Esophagus squamous epithelium (tissue), 5 donors: ENCODE measurements at regions not wholly inside any gene's neighbourhood (a gene's known extent, or its start where the extent isn't known, plus 50 kb on each side); places are given as distances from the start of the nearest gene placed in this dataset.

Experiments used
- DNase-seq: peaks from one replicate; lab custom pipeline; 2025; lab: John Stamatoyannopoulos, UW
- H3K27ac ChIP-seq, 4 donors: fragments of 200-600 bp; sonication (generic); one replicate each; pipeline ENCODE4 v1.5.1; 2016 to 2019; ENCODE audit warnings: mild to moderate bottlenecking in 1 of 4
- H3K27me3 ChIP-seq, 4 donors: fragments of 200-600 bp; sonication (generic); 1 replicate in 3 of 4; 2 replicates in 1 of 4; pipeline versions ENCODE4 v1.5.1 to v1.6.0; 2017 to 2021; ENCODE audit warnings: antibody characterized with exemption in 1 of 4
- H3K36me3 ChIP-seq, 3 donors: fragments of 200-600 bp; sonication (generic); one replicate each; pipeline ENCODE4 v1.5.1; 2016 to 2019
- H3K4me1 ChIP-seq, 3 donors: fragments of 200-600 bp; sonication (generic); one replicate each; pipeline ENCODE4 v1.5.1; 2017 to 2019
- H3K4me3 ChIP-seq, 4 donors: fragments of 200-600 bp; sonication (generic); 1 replicate in 3 of 4; 2 replicates in 1 of 4; pipeline ENCODE4 v1.5.1; 2016 to 2019; ENCODE audit warnings: mild to moderate bottlenecking in 2 of 4, moderate library complexity in 1 of 4
- H3K9me3 ChIP-seq, 3 donors: fragments of 200-600 bp; sonication (generic); one replicate each; pipeline ENCODE4 v1.5.1; 2016 to 2019
- POLR2A ChIP-seq, 4 donors: fragments of 450-650 bp; IDR thresholded peaks; one replicate each; pipeline ENCODE4 v1.6.1; 2017; ENCODE audit warnings: antibody characterized with exemption in 4 of 4, mild to moderate bottlenecking in 4 of 4, moderate library complexity in 3 of 4
- WGBS, 2 donors: methylation state at CpG; one replicate each; pipeline ENCODE4 v1.1.5; 2018; 5-methylcytosine and 5-hydroxymethylcytosine counted together
- intact Hi-C: fragments of 100-400 bp; cut with DNase I; formaldehyde crosslinking; loops from one replicate; pipeline ENCODE4 v1.15.0; 2022
- TF ChIP-seq, protein P1 (sequence below), 6 experiments: fragments of 450-650 bp in 4 of 6; fragments of 200-600 bp in 2 of 6; sonication (generic) in 2 of 6; IDR thresholded peaks; one replicate each; pipeline ENCODE4 v1.5.1; 2016 to 2019; ENCODE audit warnings: antibody characterized with exemption in 6 of 6, mild to moderate bottlenecking in 4 of 6, moderate library complexity in 4 of 6
- donor health status: DM: yes; HTN: yes; CAD: no.

DNA sequence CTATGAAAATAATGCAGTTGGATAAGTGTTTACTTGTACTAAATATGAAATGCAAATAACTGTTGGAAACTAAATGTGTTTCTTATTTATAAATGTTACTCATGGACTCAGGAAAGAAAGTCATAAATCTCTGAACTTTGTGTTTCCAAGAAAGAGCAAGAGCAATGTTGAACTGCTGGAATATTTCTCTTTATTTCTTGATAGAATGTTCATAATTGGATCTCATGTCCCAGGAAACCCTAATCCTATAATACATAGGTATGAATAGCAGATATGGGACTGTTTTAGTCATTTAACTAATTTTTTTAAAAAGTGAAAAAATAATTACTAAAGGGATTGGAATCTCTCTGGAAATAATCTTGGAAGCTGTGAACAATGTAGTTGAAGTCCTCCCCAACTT lies 245.0 kb upstream of the ACTBL2 start:
- no peak overlapping the region for H3K27ac ChIP-seq
- H3K36me3 ChIP-seq = no peaks in the 10 kb centered on the region
- TF ChIP-seq POLR2A (IDR thresholded peaks at IDR 0.05) = no peak
- TF ChIP-seq, protein P1, sequence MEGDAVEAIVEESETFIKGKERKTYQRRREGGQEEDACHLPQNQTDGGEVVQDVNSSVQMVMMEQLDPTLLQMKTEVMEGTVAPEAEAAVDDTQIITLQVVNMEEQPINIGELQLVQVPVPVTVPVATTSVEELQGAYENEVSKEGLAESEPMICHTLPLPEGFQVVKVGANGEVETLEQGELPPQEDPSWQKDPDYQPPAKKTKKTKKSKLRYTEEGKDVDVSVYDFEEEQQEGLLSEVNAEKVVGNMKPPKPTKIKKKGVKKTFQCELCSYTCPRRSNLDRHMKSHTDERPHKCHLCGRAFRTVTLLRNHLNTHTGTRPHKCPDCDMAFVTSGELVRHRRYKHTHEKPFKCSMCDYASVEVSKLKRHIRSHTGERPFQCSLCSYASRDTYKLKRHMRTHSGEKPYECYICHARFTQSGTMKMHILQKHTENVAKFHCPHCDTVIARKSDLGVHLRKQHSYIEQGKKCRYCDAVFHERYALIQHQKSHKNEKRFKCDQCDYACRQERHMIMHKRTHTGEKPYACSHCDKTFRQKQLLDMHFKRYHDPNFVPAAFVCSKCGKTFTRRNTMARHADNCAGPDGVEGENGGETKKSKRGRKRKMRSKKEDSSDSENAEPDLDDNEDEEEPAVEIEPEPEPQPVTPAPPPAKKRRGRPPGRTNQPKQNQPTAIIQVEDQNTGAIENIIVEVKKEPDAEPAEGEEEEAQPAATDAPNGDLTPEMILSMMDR (IDR thresholded peaks at IDR 0.05) = no peak

DNA sequence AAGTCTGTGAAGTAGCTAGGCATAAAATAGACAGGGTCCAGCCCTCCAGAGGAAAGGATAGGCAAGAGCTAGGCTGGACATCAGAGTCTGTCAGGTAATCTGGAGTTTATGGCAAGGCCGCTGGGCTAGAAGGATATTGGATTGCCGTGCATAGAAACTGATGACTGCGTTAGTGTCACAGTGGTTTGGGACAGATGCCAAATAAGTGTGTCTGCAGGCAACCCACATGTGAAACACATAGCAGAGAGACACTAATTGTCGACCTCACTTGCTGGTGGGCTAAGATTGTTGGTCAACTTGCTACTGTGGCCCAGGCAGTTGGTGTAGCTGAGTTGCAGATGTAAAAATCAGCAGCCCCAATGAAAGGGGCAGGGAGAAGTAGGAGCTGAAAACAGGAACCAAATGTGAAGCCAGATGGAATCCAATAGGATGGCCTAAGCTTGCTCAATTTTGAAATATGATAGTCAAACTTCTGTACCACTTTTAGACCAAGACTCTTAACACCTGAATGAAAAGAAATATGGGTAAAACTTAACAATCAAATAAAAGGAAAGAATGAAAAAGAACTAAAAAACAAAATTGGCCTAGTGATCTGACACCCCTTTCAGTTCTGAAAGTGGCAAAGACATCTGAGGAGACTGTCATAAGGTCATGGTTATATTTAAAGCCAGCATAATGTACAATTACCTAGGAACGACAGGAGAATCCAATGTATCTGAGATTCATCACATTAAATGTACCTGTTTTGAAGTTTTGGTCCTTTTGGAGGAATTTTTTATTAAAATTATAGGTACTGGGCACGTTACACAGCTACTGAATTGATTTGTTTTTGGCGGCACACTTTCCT lies 243.3 kb upstream of the ACTBL2 start:
- Histone ChIP-seq H3K27ac (no peak overlapping the region), H3K36me3 (no peaks in the 10 kb centered on the region), H3K27me3 (no peaks in the 10 kb centered on the region), H3K9me3 (peaks cover 0 to 5% (median 0%) of the 10 kb centered on the region in 3 donors), H3K4me3 (no peak overlapping the region), H3K4me1 (no peaks in the 10 kb centered on the region)
- WGBS, 2 donors = 81 to 82% methylated on average over 7 of the region's 7 CpGs
- no peak for TF ChIP-seq POLR2A (IDR thresholded peaks at IDR 0.05)
- TF ChIP-seq, protein P1 (IDR thresholded peaks at IDR 0.05) = no peak
- intact Hi-C loops = no loop called here
- DNase-seq = no peak

More for the DNA sequence above, 245.0 kb upstream of the ACTBL2 start:
- Histone ChIP-seq H3K4me3 (no peak overlapping the region), H3K4me1 (no peaks in the 10 kb centered on the region), H3K9me3 (peaks cover 0 to 5% (median 0%) of the 10 kb centered on the region in 3 donors), H3K27me3 (no peaks in the 10 kb centered on the region)
- intact Hi-C loops = no loop called here
- no peak for DNase-seq

DNA sequence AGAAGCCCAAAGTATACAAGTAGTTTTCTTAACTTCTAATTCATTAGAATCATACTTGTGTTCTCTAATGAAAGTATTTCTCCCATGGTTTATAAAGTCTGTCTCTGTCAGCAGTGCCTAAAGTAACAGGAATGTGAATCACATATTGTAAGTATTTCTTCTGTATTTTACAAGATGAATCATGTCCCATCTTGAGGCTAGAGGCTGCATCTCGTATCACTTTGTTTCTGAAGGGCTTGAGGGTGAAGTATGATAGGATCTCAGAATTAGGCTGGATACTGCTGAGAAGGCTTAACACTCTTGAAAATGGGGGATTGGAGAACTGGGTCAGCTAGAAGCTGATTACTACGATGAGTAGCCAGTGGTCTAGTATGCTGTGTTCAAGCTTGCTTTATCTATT lies 242.2 kb upstream of the ACTBL2 start:
- Histone ChIP-seq H3K9me3 (peaks cover 0 to 5% (median 0%) of the 10 kb centered on the region in 3 donors), H3K4me3 (no peak overlapping the region), H3K36me3 (no peaks in the 10 kb centered on the region), H3K4me1 (no peaks in the 10 kb centered on the region), H3K27ac (no peak overlapping the region), H3K27me3 (no peaks in the 10 kb centered on the region)
- TF ChIP-seq, protein P1 (IDR thresholded peaks at IDR 0.05) = no peak
- no peak for TF ChIP-seq POLR2A (IDR thresholded peaks at IDR 0.05)
- intact Hi-C loops = no loop called here
- no peak for DNase-seq
- WGBS, 2 donors = 53 to 73% methylated on average over 2 of the region's 2 CpGs

DNA sequence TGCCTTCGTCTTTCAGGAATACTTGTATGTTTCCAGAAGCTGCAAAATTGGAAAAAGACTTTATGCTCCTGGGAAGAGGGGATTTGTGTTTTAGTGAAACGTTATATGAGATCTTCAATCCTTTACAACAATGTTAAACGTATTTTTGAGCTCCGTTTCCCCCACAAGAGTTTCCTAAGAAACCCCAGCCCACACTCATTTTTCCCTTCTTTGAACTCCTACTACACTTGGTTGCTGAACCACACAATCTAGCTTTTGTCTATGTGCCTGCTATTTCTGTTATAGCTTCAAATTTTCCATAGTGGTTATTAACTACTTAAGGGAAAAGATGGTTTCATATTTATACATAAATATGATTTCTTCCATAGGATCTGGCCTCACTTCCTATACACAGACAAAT lies 238.6 kb upstream of the ACTBL2 start:
- DNase-seq = no peak
- no peak overlapping the region for H3K4me3 ChIP-seq
- H3K4me1 ChIP-seq = no peaks in the 10 kb centered on the region
- no peaks in the 10 kb centered on the region for H3K9me3 ChIP-seq
- 70 to 84% methylated on average over 4 of the region's 4 CpGs for WGBS, 2 donors
- H3K27ac ChIP-seq = no peak overlapping the region
- intact Hi-C loops = no loop called here
- TF ChIP-seq, protein P1 (IDR thresholded peaks at IDR 0.05) = no peak
- no peak for TF ChIP-seq POLR2A (IDR thresholded peaks at IDR 0.05)
- no peaks in the 10 kb centered on the region for H3K27me3 ChIP-seq
- H3K36me3 ChIP-seq = no peaks in the 10 kb centered on the region

DNA sequence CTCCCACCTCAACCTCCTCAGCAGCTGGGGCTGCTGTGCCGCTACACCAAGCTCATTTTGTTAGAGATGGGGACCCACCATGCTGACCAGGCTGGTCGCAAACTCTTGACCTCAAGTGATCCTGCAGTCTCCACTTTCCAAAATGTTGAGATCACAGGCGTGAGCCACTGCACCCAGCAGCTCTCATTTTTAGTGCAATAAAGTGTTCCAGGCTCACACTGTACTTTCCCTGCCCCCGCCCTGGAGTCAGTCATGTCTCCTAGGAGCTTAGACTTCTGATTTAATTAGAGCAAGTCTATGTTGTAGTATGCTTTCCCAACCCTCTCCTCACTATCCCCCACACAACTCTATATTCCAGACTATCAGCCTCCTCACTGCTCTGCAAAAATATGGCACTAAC lies 238.0 kb upstream of the ACTBL2 start:
- Histone ChIP-seq H3K4me3 (no peak overlapping the region), H3K4me1 (no peaks in the 10 kb centered on the region), H3K27ac (no peak overlapping the region), H3K36me3 (no peaks in the 10 kb centered on the region), H3K9me3 (no peaks in the 10 kb centered on the region), H3K27me3 (no peaks in the 10 kb centered on the region)
- DNase-seq = no peak
- WGBS, 2 donors = 83 to 89% methylated on average over 4 of the region's 4 CpGs
- no peak for TF ChIP-seq POLR2A (IDR thresholded peaks at IDR 0.05)
- TF ChIP-seq, protein P1 (IDR thresholded peaks at IDR 0.05) = no peak
- intact Hi-C loops = no loop called here
